ENCODE measurements at regions not wholly inside any gene's neighbourhood (a gene's known extent, or its start where the extent isn't known, plus 50 kb on each side); places are given as distances from the start of the nearest gene placed in this dataset.
A peak's percentile ranks its signal among the peaks of the same experiment; 100 is the strongest.

DNA sequence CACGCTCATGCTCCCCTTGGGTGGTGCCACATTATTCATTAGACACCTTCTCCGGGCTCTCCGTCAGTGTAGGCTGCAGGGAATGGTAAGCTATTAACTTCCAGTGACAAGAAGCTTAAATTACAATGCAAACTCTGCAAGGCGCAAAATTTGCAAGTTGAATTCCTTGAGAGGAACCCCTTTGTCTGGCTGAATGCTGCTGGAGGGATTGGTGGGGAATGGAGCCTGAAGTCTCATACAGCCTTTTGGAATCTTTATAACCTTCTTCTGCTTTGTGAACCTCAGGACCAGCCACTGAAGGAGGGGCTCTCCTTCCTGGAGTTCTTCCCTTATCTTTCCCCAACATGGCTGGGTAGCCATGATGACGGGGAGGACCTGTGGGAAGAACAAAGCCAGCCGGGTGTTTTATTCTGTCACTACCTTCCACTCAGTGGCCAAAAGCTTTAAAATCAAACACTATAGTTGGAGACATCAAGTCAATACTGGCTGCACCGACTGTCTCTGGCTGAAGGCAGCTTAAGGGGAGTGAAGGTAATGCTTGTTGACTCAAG is 220.9 kb upstream of the EPHA4 start:
- H3K27ac ChIP-seq: no peak overlapping the region
- no peak overlapping the region for H3K4me3 ChIP-seq

GRCh38 chr2:221791844-221792243 is 219.7 kb upstream of the EPHA4 start:
- no peak overlapping the region for H3K27ac ChIP-seq

DNA sequence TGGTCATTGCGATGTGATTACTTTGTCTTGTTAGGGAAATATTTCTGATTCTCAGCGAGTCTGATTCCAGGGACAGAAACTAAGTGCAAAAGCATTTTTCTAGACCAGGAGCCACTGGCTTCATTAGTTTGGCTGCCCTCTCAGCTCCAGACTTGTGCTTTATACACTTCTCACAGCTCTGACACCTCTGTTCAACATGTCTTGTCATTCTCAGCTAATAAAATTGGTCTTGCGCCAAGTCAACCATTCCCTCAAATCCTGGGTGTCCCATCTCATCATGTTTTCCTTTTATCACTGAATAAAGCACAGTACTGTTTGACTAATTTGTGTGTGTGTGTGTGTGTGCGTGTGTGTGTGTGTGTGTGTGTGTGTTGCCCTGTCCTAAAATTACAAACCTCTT is 215.5 kb upstream of the EPHA4 start:
- Histone ChIP-seq H3K4me3 (no peak overlapping the region), H3K27ac (no peak overlapping the region)

More at GRCh38 chr2:221791844-221792243, 219.7 kb upstream of the EPHA4 start:
- H3K4me3 ChIP-seq: no peak overlapping the region

DNA sequence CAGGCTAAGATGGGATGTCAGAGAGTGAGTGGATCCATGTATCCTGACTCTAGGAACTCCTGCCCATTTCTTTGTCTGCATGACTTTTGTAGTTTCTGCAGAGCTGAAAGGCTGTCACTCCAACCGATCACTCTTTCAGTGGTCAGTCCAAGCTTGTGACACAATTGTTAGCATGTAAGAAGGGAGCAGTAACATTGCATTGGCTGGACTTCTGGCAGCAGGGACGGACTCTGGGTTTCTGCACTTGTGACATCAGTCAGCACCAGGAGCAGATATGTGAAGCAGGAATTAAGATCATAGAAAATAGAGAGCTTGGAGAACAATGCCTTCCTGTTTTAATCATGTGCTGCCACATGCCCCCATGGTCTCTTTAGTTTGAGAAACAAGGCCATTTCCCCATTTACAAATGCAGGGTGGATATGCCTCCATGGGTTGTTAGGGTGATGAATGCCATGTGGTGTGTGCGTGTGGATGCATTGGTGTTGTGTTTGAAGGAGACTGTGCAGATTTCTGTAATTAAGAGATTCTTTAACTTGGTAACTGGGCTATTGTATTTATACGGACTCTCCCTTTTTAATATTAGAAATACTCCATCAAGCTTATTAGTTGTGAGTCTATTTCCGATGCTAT is 214.3 kb upstream of the EPHA4 start:
- Histone ChIP-seq H3K27ac (no peak overlapping the region), H3K4me3 (no peak overlapping the region)

DNA sequence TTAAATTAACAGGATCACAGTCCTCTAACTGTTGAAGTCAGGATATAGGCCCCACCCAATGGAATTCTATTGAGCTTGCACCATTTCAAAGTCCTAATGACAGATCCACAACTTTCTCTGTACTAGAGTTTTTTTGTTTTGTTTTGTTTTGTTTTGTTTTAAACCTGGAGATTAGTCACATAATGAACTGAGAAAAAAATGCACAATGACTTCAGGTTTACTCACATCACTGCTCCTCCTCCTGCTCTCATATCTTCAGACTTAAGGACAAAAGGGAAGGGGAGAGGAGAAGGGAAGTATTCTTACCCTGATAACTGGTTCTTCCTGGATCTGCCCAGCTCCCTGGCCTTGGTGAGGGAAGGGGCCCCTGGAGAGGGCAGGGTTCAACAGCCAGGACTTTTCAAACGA is 208.2 kb upstream of the EPHA4 start:
- Histone ChIP-seq H3K27ac (peak overlapping the region in 2 of 21 experiments; percentile 36 to 39), H3K4me3 (no peak overlapping the region)

DNA sequence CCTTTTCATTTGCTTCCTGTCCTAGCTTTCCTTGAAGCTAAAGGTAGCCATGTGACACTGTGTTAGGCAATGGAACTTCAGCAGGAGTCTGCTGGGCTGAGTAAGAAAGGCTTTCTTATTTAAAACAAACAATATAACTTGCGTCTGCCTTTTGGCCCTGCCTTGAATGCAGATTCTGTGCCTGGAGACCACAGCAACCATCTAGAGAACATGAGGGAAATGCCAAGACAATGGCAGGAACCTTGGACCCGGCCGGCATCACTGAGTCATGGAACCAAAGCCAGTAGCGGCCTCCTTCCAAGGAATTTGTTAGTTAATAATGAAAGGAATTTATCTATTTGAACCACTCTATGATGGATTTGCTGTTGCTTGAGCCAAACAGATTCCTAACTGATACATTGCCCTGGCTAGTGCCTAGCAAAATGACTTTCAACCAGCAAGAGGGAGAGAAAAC is 207.5 kb upstream of the EPHA4 start:
- Histone ChIP-seq H3K4me3 (no peak overlapping the region), H3K27ac (peak overlapping the region in 2 of 21 experiments; percentile 36 to 39)

DNA sequence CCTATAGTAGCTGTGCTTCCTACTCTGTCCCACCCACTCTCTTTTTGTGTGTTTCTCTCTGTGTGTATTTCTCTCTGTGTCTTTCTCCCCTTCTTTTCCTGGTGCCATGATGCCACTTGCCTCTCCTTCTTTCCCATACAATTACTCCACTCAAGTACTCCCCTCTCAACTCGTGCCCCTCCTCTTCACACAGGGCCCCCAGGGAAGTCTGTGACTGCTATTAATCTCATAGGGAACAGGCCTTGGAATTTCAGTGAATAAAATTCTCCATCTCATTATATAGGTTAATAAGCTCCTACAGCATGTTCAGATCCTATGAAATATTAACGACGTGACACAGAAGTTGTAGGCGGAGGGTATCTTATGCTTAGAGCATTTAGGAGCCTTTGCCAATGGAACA is 205.9 kb upstream of the EPHA4 start:
- peak overlapping the region in 1 of 21 experiments; percentile 42 for H3K27ac ChIP-seq
- H3K4me3 ChIP-seq: no peak overlapping the region

DNA sequence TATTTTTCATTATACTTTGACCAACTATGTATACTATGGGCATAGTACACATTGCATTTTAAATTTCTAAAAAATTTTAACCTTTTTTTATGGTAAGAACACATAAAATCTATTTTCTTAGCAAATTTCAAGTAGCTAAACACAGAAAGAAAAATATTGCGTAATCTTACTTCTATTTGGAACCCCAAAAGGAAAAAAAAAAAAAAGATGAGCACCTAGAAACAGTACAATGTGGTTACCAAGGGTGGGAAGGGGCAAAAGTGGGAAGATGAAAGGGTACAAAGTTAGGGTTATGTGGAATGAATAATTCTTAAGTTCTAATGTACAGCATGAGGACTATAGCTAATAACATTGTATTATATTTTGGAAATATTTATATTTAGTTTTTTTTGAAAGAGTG is 205.0 kb upstream of the EPHA4 start:
- Histone ChIP-seq H3K27ac (peak overlapping the region in 1 of 21 experiments; percentile 42), H3K4me3 (no peak overlapping the region)

DNA sequence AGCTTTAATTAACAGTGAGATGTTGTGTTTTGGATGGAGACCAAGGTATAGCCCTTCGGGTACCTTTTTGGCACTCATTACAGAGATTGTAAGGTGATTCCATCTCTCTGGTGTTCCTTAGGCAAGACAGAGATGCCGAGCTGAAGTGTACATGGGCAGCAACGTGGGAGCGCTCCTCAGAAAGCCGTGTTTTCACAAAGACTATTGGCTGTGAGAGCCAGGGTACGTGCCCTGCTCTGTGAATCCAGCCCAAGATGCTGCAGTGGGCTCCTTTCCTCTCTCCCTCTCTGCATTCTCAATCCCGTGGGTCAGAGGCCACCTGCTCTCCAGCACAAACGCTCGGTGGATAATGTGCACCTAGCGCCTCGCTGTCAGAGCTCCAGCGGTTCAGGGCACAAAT is 203.0 kb upstream of the EPHA4 start:
- Histone ChIP-seq H3K27ac (no peak overlapping the region), H3K4me3 (no peak overlapping the region)

DNA sequence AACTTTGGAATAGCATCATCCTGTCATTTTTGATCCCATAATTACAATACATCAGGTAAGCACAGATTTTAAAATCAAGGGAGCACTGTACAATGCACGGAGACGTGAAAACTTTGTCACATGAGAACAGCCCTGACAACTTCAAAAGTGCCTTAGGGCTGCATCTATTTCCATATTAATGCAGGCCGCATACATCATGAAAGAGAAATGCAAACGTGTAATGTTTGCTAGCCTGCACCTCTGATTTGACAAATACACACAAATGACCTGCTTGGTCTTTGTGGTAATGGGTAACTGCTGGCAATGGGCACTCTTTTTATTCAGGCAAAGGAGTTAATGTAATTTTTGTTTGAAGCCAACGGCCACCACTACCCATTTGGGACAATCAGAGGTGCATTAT is 202.0 kb upstream of the EPHA4 start:
- Histone ChIP-seq H3K27ac (no peak overlapping the region), H3K4me3 (no peak overlapping the region)

- Histone ChIP-seq H3K27ac (no peak overlapping the region), H3K4me3 (no peak overlapping the region)
These were observed 199.2 kb upstream of the EPHA4 start for GRCh38 chr2:221771297-221771696.

DNA sequence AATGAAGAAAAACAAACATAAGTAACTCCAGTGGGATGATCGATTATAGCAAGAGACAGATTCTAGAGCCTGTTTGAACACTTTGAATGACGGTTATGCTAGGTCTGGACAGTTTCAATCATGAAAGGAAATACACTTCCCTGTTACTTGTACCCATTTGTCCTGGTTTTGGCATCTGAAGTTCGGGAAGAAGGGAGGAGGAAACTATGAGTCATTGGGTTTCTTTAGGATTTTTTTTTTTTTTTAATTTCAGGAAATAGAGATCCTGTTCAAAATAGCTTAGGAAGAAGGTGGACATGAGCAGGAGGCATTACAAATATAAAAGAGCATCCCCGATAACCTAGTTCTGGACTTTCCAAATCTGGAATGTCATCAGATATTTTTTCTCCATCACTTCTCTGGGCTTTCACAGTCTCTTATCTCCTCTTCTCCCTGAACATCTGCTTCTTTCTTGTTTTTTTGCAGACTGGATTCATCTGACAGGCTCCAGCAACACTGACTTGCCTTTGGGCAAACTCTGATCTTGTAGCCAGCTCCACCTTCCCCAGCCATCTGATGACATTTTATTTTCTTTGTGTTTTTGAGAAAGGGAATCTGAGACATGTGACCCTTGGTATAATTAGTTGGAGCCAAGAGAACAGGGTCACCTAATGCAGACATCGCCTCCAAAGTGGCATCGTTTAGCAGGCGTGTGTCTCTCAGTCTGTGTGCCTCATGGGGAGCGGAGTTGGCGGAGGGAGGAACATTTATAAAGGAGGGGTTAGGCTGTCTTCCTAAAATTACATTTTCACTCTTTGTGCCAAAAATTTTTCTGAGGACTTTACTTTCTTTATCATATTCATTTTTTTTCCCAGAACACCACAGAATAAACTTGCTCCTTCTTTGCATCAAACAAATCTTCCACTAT is 195.3 kb upstream of the EPHA4 start:
- Histone ChIP-seq H3K4me3 (no peak overlapping the region), H3K27ac (no peak overlapping the region)

DNA sequence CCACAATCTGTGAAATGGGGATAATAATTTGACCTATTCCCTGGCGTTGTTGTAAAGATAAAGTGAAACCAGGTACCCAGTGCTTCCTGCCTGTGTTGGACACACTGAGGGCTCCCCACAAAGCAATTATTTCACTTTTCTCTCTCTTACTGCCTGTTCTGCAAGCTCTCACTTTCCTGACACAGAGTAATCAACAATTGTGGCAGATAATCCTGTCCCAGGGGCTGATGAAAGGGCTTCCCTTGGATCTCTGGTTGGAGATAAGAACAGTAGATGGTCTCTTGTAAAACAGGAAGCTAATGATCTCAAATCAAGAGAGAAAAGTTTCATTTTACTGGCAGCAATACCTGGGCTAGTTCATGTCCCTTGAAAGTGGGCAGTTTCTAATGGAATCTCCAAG is 190.4 kb upstream of the EPHA4 start:
- H3K4me3 ChIP-seq: no peak overlapping the region
- no peak overlapping the region for H3K27ac ChIP-seq

- H3K27ac ChIP-seq: no peak overlapping the region
These were observed 189.2 kb upstream of the EPHA4 start for GRCh38 chr2:221761260-221761659.

GRCh38 chr2:221758076-221758475 is 186.0 kb upstream of the EPHA4 start:
- no peak overlapping the region for H3K4me3 ChIP-seq
- no peak overlapping the region for H3K27ac ChIP-seq

More at GRCh38 chr2:221761260-221761659, 189.2 kb upstream of the EPHA4 start:
- no peak overlapping the region for H3K4me3 ChIP-seq

DNA sequence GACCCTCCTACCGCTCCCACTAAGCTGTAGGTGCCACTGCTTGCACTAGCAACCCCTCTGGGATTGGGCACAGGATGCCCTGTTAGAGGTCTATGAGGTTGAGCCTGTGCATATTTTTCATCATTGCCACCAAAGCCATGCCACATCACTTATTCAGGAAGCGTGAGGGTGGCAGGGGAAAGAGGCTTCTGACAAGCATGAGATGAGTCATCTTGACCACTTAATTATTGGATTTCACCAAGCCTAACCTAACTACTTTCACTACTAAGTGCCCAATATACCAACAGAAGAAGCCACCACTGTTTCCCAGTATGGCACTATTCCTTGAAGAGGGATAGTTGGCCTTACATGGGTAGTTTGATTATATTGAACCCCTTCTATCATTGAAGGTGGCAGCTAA is 181.3 kb upstream of the EPHA4 start:
- Histone ChIP-seq H3K4me3 (no peak overlapping the region), H3K27ac (no peak overlapping the region)

GRCh38 chr2:221752781-221753180 is 180.7 kb upstream of the EPHA4 start:
- Histone ChIP-seq H3K4me3 (no peak overlapping the region), H3K27ac (no peak overlapping the region)

DNA sequence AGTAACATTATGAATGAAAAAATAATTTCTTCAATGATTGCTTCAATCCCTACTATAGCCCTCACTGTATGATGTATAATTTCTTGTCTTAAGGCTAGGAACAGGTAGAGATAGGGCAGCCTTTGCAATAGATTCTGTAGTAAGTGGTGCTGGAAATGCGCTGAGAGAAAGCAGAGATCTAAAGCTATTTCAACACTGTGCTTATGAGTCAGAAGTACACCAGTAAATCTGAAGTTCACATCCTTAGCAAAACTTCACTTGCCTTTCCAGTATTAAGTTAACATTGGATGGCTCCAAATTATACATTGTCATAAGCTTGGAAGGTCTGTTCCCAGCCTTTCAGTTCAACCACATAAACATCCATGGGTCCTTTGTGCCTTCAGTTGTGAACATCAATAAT is 178.2 kb upstream of the EPHA4 start:
- no peak overlapping the region for H3K27ac ChIP-seq

DNA sequence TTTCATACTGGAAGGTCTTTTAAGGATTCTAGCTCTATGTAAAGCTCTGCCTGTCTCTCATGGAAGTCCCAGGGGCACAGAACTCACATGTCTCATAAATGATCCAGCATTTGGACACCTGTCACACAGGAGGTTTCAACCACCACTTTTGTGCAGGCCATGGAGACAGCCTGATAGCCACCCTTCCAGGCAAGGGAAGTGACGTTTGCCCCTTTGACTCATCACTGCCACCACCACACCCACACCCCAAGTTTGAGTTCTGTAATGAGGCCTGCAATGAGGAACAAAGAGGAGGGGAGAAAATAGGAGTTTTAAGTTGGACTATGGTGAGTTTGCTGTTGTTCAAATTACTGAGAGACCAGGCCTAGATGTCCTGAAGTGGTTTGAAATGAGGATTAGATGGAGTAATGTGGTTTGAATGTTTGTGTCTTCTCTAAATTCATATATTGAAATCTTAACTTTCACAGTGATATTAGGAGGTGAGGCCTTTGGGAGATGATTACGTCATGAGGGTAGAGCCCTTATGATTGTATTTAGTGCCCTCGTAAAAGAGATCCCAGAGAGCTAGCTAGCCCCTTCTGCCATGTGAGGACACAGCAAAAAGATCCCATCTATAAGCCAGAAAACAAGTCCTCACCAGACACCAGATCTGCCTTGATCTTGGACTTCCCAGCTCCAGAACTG is 175.3 kb upstream of the EPHA4 start:
- Histone ChIP-seq H3K4me3 (no peak overlapping the region), H3K27ac (no peak overlapping the region)

More for the DNA sequence above, 178.2 kb upstream of the EPHA4 start:
- no peak overlapping the region for H3K4me3 ChIP-seq

DNA sequence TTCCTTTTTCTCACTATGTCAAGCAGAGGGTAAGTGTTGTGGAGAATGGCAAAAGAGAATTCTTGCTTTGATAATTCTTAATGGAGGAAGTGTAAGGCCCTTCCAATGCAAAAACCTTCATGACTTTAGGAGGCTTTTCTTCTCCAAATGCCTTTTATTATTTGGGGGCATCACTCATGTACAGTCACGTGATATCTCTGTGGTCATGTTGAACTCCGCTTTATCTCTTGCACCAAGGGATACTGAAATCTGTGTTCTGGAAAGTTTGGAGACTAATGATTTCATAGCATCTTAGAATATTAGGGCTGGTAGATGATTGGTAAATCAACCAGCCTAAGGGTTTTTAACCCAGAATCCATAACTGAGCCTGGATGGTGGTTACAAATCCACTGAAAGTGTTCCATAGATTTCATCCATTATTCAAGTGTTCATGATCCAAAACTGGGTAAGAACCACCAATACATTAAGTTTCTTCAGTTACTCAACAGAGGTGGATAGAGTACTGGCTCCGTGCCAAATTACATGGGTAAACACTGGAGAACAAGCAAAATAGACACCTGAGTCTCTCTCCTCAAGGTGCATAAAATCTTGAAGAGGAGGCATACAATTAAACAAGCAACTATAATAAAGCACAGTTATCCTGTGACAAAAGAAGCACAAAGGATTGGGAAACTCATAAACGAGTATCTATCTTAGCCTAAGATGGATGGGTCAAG is 169.6 kb upstream of the EPHA4 start:
- no peak overlapping the region for H3K27ac ChIP-seq
- no peak overlapping the region for H3K4me3 ChIP-seq
